Fibroblast of lung (primary cell): ENCODE measurements at regions not wholly inside any gene's neighbourhood (a gene's known extent, or its start where the extent isn't known, plus 50 kb on each side); places are given as distances from the start of the nearest gene placed in this dataset.

ENCODE experiments used
- DNase-seq, 2 donors: peaks; one replicate each; pipeline versions ENCODE4 v3.0.0 to v3.0.0-alpha.2; 2010; ENCODE audit warnings: low read depth in 2 of 2
- H2AFZ ChIP-seq: 2 replicates; pipeline ENCODE4 v1.5.1; 2012; ENCODE audit warnings: low read length, control low read depth, inconsistent platforms
- H3K27ac ChIP-seq: 2 replicates; pipeline ENCODE4 v1.5.1; 2011; ENCODE audit warnings: low read length, control low read depth; ENCODE audit not compliant: insufficient read depth
- H3K27me3 ChIP-seq: 2 replicates; pipeline ENCODE4 v1.5.1; 2011; ENCODE audit warnings: mild to moderate bottlenecking, low read length; ENCODE audit not compliant: control insufficient read depth, insufficient read depth
- H3K36me3 ChIP-seq: 2 replicates; pipeline ENCODE4 v1.5.1; 2011; ENCODE audit warnings: low read length; ENCODE audit not compliant: control insufficient read depth, insufficient read depth
- H3K4me1 ChIP-seq: 2 replicates; pipeline ENCODE4 v1.5.1; 2011; ENCODE audit warnings: low read length; ENCODE audit not compliant: control insufficient read depth, insufficient read depth; ENCODE audit errors: extremely low read depth
- H3K4me2 ChIP-seq: 2 replicates; pipeline ENCODE4 v1.5.1; 2011; ENCODE audit warnings: low read length, control low read depth; ENCODE audit not compliant: insufficient read depth; ENCODE audit errors: extremely low read depth
- H3K4me3 ChIP-seq, 4 experiments: fragments of 200-600 bp in 1 of 4; sonication (generic) in 1 of 4; replicated peaks in 1 of 4; 2 replicates each; pipeline ENCODE4 v1.5.1; 2011 to 2016; ENCODE audit warnings: low read length in 4 of 4, low read depth in 3 of 4, mild to moderate bottlenecking in 3 of 4, control low read depth in 2 of 4, inconsistent platforms in 1 of 4, mixed read lengths in 1 of 4; ENCODE audit not compliant: insufficient read depth in 1 of 4; ENCODE audit errors: control extremely low read depth in 1 of 4
- H3K79me2 ChIP-seq: 2 replicates; pipeline ENCODE4 v1.5.1; 2012; ENCODE audit warnings: mild to moderate bottlenecking, low read length, inconsistent platforms; ENCODE audit not compliant: control insufficient read depth, insufficient read depth
- H3K9ac ChIP-seq: 2 replicates; pipeline ENCODE4 v1.5.1; 2011; ENCODE audit warnings: mild to moderate bottlenecking, low read length, control low read depth; ENCODE audit not compliant: insufficient read depth
- H3K9me3 ChIP-seq: 2 replicates; pipeline ENCODE4 v1.5.1; 2012; ENCODE audit warnings: low read depth, low read length; ENCODE audit not compliant: control insufficient read depth, insufficient read depth
- H4K20me1 ChIP-seq: 2 replicates; pipeline ENCODE4 v1.5.1; 2011; ENCODE audit warnings: low read length; ENCODE audit not compliant: control insufficient read depth, insufficient read depth; ENCODE audit errors: extremely low read depth
- CTCF ChIP-seq, 2 donors: IDR thresholded peaks in 1 of 2; conservative IDR thresholded peaks in 1 of 2; 1 replicate in 1 of 2; 2 replicates in 1 of 2; pipeline ENCODE4 v1.5.1; 2011 to 2012; ENCODE audit warnings: low read length in 2 of 2, control low read depth in 1 of 2, inconsistent platforms in 1 of 2, low read depth in 1 of 2, mild to moderate bottlenecking in 1 of 2
- EZH2 ChIP-seq: IDR thresholded peaks from 2 replicates; pipeline ENCODE4 v1.5.1; 2012; ENCODE audit warnings: low read length, control low read depth, mild to moderate bottlenecking; ENCODE audit errors: missing control alignments

GRCh38 chrX:39211501-39211900 lies 410.2 kb downstream of the MID1IP1 start:
- no peak overlapping the region for H3K9ac ChIP-seq
- no peaks in the 10 kb centered on the region for H3K27me3 ChIP-seq

GRCh38 chrX:39212456-39212855 lies 411.2 kb downstream of the MID1IP1 start:
- TF ChIP-seq CTCF (conservative IDR thresholded peaks at IDR 0.05 in 1 of 2, IDR thresholded peaks at IDR 0.05 in 1 of 2; ENCODE audit: low read depth in 1 of 2, low read length in 2 of 2), result no peak
- no peak for TF ChIP-seq EZH2
- Histone ChIP-seq H4K20me1 (no peaks in the 10 kb centered on the region), H3K9ac (no peak overlapping the region), H3K36me3 (no peaks in the 10 kb centered on the region), H3K4me1 (no peaks in the 10 kb centered on the region), H3K4me3 (no peak overlapping the region), H3K27ac (no peak overlapping the region), H2AFZ (no peak overlapping the region), H3K9me3 (no peaks in the 10 kb centered on the region), H3K79me2 (no peaks in the 10 kb centered on the region), H3K4me2 (no peak overlapping the region), H3K27me3 (no peaks in the 10 kb centered on the region)
- DNase-seq, result no peak

More at GRCh38 chrX:39211501-39211900, 410.2 kb downstream of the MID1IP1 start:
- H3K36me3 ChIP-seq, result no peaks in the 10 kb centered on the region
- no peak for TF ChIP-seq CTCF (conservative IDR thresholded peaks at IDR 0.05 in 1 of 2, IDR thresholded peaks at IDR 0.05 in 1 of 2; ENCODE audit: low read depth in 1 of 2, low read length in 2 of 2)
- no peak for TF ChIP-seq EZH2
- H4K20me1 ChIP-seq, result no peaks in the 10 kb centered on the region
- H3K4me3 ChIP-seq, result no peak overlapping the region
- H3K79me2 ChIP-seq, result no peaks in the 10 kb centered on the region
- H3K27ac ChIP-seq, result no peak overlapping the region
- no peak overlapping the region for H3K4me2 ChIP-seq
- no peaks in the 10 kb centered on the region for H3K4me1 ChIP-seq
- no peak overlapping the region for H2AFZ ChIP-seq
- DNase-seq, result no peak
- no peaks in the 10 kb centered on the region for H3K9me3 ChIP-seq

GRCh38 chrX:39214387-39215126 lies 413.3 kb downstream of the MID1IP1 start:
- H3K27me3 ChIP-seq, result no peaks in the 10 kb centered on the region
- H3K36me3 ChIP-seq, result no peaks in the 10 kb centered on the region
- H3K9me3 ChIP-seq, result no peaks in the 10 kb centered on the region
- TF ChIP-seq EZH2 (no peak), CTCF (conservative IDR thresholded peaks at IDR 0.05 in 1 of 2, IDR thresholded peaks at IDR 0.05 in 1 of 2; ENCODE audit: low read depth in 1 of 2, low read length in 2 of 2) (no peak)
- H2AFZ ChIP-seq, result no peak overlapping the region
- DNase-seq, result no peak
- no peak overlapping the region for H3K4me2 ChIP-seq
- H3K9ac ChIP-seq, result no peak overlapping the region
- no peak overlapping the region for H3K27ac ChIP-seq
- no peaks in the 10 kb centered on the region for H4K20me1 ChIP-seq
- no peaks in the 10 kb centered on the region for H3K79me2 ChIP-seq
- H3K4me1 ChIP-seq, result no peaks in the 10 kb centered on the region
- H3K4me3 ChIP-seq, result no peak overlapping the region
